Transverse colon (tissue), 4 donors: ENCODE measurements at regions not wholly inside any gene's neighbourhood (a gene's known extent, or its start where the extent isn't known, plus 50 kb on each side); places are given as distances from the start of the nearest gene placed in this dataset.

Experiments
- DNase-seq: peaks from one replicate; pipeline ENCODE4 v3.0.0-alpha.2; 2019
- H3K27ac ChIP-seq, 4 donors: fragments of 200-600 bp; sonication (generic); 2 replicates each; pipeline ENCODE4 v1.5.1; 2016 to 2018; ENCODE audit warnings: inconsistent platforms in 4 of 4
- H3K27me3 ChIP-seq: fragments of 200-600 bp; sonication (generic); 2 replicates; pipeline ENCODE4 v1.5.1; 2017; ENCODE audit warnings: inconsistent platforms
- H3K36me3 ChIP-seq, 4 donors: fragments of 200-600 bp; sonication (generic); 2 replicates each; pipeline ENCODE4 v1.5.1; 2017 to 2019; ENCODE audit warnings: inconsistent platforms in 4 of 4
- H3K4me1 ChIP-seq, 4 donors: fragments of 200-600 bp; sonication (generic); 2 replicates each; pipeline ENCODE4 v1.5.1; 2017 to 2020; ENCODE audit warnings: inconsistent platforms in 4 of 4
- H3K4me3 ChIP-seq, 4 donors: fragments of 200-600 bp; sonication (generic); 1 replicate in 1 of 4; 2 replicates in 3 of 4; pipeline versions ENCODE4 v1.5.1 to v1.6.1; 2017 to 2019; ENCODE audit warnings: inconsistent platforms in 4 of 4
- H3K9me3 ChIP-seq, 2 donors: fragments of 200-600 bp; sonication (generic); 2 replicates each; pipeline ENCODE4 v1.5.1; 2017 to 2019; ENCODE audit warnings: inconsistent platforms in 2 of 2
- EP300 ChIP-seq: sonication (generic); formaldehyde crosslinking; IDR thresholded peaks from one replicate; pipeline ENCODE4 v1.6.1; 2017; ENCODE audit warnings: antibody characterized with exemption, low read depth
- POLR2A ChIP-seq: fragments of 450-650 bp; IDR thresholded peaks from one replicate; pipeline ENCODE4 v1.6.1; 2016; ENCODE audit warnings: antibody characterized with exemption, mild to moderate bottlenecking, moderate library complexity
- POLR2AphosphoS5 ChIP-seq, 3 donors: sonication (generic); formaldehyde crosslinking; IDR thresholded peaks; one replicate each; pipeline ENCODE4 v1.6.1; 2016; ENCODE audit warnings: antibody characterized with exemption in 3 of 3
- WGBS, 2 donors: methylation state at CpG; one replicate each; pipeline ENCODE4 v1.1.5; 2018; ENCODE audit warnings: low coverage in 1 of 2; 5-methylcytosine and 5-hydroxymethylcytosine counted together
- in situ Hi-C, 4 donors: fragments of 200-750 bp; cut with MboI; loops; one replicate each; pipeline versions ENCODE4 v1.15.0 to v1.15.1; 2017; ENCODE audit warnings: low sequenced_read_pairs in 3 of 4, low pct_ligation_motif_present in 1 of 4, low pct_unique_long_range_greater_than_20kb in 1 of 4
- intact Hi-C: fragments of 100-400 bp; cut with DNase I; formaldehyde crosslinking; loops from one replicate; pipeline ENCODE4 v1.15.1; 2023; ENCODE audit warnings: low total_unique reads
- TF ChIP-seq, protein P1 (sequence below), 5 experiments: fragments of 200-600 bp in 3 of 5; fragments of 450-650 bp in 2 of 5; sonication (generic) in 3 of 5; IDR thresholded peaks; 1 replicate in 2 of 5; 2 replicates in 3 of 5; pipeline ENCODE4 v1.5.1; 2016 to 2017; ENCODE audit warnings: antibody characterized with exemption in 5 of 5, inconsistent platforms in 3 of 5, mild to moderate bottlenecking in 2 of 5, moderate library complexity in 1 of 5

DNA sequence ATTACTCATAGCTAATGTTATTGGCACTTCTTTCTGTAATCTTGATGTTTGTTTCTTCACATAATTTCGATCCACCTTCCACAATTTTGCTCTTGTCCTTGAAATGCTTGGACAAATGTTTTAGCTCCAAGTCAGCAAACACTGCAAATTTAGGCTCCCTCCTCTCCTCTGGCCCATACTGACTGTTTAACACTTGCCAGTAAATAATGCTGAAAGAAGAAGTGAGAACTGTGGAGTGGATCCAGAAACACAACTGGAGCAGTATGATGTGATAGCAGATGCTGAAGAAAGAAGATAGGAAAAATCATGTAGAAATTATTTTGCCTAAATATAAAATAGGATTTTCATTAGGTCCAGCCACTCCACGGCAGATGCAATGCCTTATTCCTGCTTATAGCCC is 415.0 kb upstream of the GYPC start:
- H3K27me3 ChIP-seq = no peaks in the 10 kb centered on the region
- no peaks in the 10 kb centered on the region for H3K4me1 ChIP-seq
- H3K4me3 ChIP-seq = no peak overlapping the region
- H3K9me3 ChIP-seq = no peaks in the 10 kb centered on the region
- intact Hi-C loops (no loop called here), in situ Hi-C loops (no loop called here)
- WGBS, 2 donors = 56 to 66% methylated on average over 2 of the region's 2 CpGs
- no peak for DNase-seq
- TF ChIP-seq, protein P1, sequence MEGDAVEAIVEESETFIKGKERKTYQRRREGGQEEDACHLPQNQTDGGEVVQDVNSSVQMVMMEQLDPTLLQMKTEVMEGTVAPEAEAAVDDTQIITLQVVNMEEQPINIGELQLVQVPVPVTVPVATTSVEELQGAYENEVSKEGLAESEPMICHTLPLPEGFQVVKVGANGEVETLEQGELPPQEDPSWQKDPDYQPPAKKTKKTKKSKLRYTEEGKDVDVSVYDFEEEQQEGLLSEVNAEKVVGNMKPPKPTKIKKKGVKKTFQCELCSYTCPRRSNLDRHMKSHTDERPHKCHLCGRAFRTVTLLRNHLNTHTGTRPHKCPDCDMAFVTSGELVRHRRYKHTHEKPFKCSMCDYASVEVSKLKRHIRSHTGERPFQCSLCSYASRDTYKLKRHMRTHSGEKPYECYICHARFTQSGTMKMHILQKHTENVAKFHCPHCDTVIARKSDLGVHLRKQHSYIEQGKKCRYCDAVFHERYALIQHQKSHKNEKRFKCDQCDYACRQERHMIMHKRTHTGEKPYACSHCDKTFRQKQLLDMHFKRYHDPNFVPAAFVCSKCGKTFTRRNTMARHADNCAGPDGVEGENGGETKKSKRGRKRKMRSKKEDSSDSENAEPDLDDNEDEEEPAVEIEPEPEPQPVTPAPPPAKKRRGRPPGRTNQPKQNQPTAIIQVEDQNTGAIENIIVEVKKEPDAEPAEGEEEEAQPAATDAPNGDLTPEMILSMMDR (IDR thresholded peaks at IDR 0.05) = no peak
- TF ChIP-seq EP300 (no peak), POLR2AphosphoS5 (IDR thresholded peaks at IDR 0.05) (no peak), POLR2A (no peak)
- no peaks in the 10 kb centered on the region for H3K36me3 ChIP-seq
- H3K27ac ChIP-seq = no peak overlapping the region

DNA sequence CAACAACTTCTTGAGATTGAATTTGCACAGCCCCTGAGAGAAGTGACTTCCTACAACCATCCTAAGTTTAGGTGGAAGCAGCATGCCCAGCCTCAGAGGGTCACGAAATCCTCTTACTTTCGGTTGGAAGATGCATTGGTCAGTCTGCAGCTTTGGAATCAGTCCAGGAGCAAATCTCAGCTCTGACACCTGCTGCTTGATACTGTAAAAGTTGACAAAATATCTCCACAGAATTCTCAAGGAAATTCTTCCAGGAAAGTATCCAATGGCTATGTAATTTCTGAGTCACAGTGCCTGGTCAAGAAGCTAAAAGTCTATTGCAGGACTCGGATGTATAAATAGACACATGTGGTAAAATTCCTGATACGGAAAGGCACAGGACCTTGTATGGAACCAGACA is 414.5 kb upstream of the GYPC start:
- Histone ChIP-seq H3K36me3 (no peaks in the 10 kb centered on the region), H3K4me3 (no peak overlapping the region), H3K9me3 (no peaks in the 10 kb centered on the region), H3K4me1 (no peaks in the 10 kb centered on the region), H3K27me3 (no peaks in the 10 kb centered on the region), H3K27ac (no peak overlapping the region)
- 67 to 100% methylated on average over 1 to 4 of the region's 4 CpGs for WGBS, 2 donors
- DNase-seq = no peak
- TF ChIP-seq POLR2AphosphoS5 (IDR thresholded peaks at IDR 0.05) (no peak), EP300 (no peak), POLR2A (no peak)
- TF ChIP-seq, protein P1 (IDR thresholded peaks at IDR 0.05) = no peak
- intact Hi-C loops = no loop called here
- in situ Hi-C loops = no loop called here

DNA sequence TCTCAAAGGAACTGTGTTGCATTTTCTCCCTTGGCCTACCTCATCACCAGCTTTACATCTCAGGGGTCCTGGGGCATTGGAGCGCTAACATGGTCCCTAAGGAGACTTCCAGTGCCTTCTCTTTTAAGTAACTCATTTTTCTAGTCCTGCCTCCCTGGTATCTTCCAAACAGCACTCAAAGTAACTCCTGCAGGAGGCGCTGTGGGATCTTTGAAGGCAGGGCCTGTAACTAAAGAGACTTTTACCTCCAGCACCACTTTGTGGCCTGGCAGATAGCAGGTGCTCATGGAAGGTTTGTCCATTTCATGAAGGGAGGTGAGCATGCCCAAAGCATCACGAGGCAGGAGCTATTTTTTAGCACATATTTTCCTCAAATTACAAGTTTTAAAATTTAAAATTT is 411.0 kb upstream of the GYPC start:
- DNase-seq = peak; percentile 23
- Histone ChIP-seq H3K36me3 (no peaks in the 10 kb centered on the region), H3K4me1 (no peaks in the 10 kb centered on the region), H3K4me3 (no peak overlapping the region), H3K27me3 (no peaks in the 10 kb centered on the region), H3K9me3 (no peaks in the 10 kb centered on the region), H3K27ac (no peak overlapping the region)
- intact Hi-C loops (no loop called here), in situ Hi-C loops (no loop called here)
- 32 to 39% methylated on average over 2 to 3 of the region's 3 CpGs for WGBS, 2 donors
- TF ChIP-seq, protein P1 (IDR thresholded peaks at IDR 0.05) = peak in 3 of 5 experiments; percentile 9 to 28 (median 21)
- no peak for TF ChIP-seq EP300

DNA sequence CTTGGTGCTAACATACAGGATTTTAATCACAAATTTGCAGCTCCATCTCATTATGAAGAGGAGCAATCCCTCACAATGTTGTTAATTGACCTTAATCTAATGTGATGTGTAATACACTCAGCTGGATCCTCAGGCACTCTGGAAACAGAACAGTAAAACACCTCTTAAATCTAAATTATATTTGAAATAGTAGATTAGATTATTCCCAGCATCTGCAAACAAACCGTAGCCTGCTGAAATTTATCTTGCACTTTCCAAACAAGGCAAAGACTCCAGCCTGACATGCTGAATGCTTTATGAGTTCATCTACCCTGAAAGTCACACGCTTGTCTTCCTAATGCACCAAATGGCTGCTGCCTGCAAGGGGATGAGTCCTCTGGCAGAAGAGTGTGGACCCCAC is 402.3 kb upstream of the GYPC start:
- Histone ChIP-seq H3K9me3 (no peaks in the 10 kb centered on the region), H3K4me1 (no peaks in the 10 kb centered on the region), H3K27ac (no peak overlapping the region), H3K4me3 (no peak overlapping the region), H3K27me3 (no peaks in the 10 kb centered on the region), H3K36me3 (no peaks in the 10 kb centered on the region)
- TF ChIP-seq POLR2AphosphoS5 (IDR thresholded peaks at IDR 0.05) = no peak
- in situ Hi-C loops = no loop called here
- DNase-seq = no peak
- 47 to 79% methylated on average over 2 of the region's 2 CpGs for WGBS, 2 donors
- intact Hi-C loops = no loop called here

GRCh38 chr2:126264625-126265024 is 391.3 kb upstream of the GYPC start:
- 87% methylated on average over 2 of the region's 2 CpGs; no CpG with 5 or more reads in 1 of the 2 donors for WGBS, 2 donors
- no peaks in the 10 kb centered on the region for H3K9me3 ChIP-seq
- intact Hi-C loops (no loop called here), in situ Hi-C loops (no loop called here)
- H3K4me1 ChIP-seq = no peaks in the 10 kb centered on the region
- no peaks in the 10 kb centered on the region for H3K27me3 ChIP-seq
- no peak overlapping the region for H3K4me3 ChIP-seq
- H3K27ac ChIP-seq = no peak overlapping the region
- no peaks in the 10 kb centered on the region for H3K36me3 ChIP-seq
- TF ChIP-seq, protein P1 (IDR thresholded peaks at IDR 0.05) = no peak
- TF ChIP-seq POLR2A (no peak), POLR2AphosphoS5 (IDR thresholded peaks at IDR 0.05) (no peak)
- no peak for DNase-seq
